ENCODE measurements at regions not wholly inside any gene's neighbourhood (a gene's known extent, or its start where the extent isn't known, plus 50 kb on each side); places are given as distances from the start of the nearest gene placed in this dataset.

- DNase-seq (ENCODE audit: low read depth, low spot score): no peak
- Mint-ChIP-seq H3K27me3 (ENCODE audit: low read depth) (no peaks in the 10 kb centered on the region), H3K4me3 (peak overlapping the region; percentile 52), H3K9me3 (no peaks in the 10 kb centered on the region), H3K36me3 (ENCODE audit: low read depth) (no peaks in the 10 kb centered on the region), H3K4me1 (peaks cover 12% of the 10 kb centered on the region), H3K27ac (ENCODE audit: unreplicated experiment) (peak overlapping the region; percentile 83)
- TF ChIP-seq, protein P1, sequence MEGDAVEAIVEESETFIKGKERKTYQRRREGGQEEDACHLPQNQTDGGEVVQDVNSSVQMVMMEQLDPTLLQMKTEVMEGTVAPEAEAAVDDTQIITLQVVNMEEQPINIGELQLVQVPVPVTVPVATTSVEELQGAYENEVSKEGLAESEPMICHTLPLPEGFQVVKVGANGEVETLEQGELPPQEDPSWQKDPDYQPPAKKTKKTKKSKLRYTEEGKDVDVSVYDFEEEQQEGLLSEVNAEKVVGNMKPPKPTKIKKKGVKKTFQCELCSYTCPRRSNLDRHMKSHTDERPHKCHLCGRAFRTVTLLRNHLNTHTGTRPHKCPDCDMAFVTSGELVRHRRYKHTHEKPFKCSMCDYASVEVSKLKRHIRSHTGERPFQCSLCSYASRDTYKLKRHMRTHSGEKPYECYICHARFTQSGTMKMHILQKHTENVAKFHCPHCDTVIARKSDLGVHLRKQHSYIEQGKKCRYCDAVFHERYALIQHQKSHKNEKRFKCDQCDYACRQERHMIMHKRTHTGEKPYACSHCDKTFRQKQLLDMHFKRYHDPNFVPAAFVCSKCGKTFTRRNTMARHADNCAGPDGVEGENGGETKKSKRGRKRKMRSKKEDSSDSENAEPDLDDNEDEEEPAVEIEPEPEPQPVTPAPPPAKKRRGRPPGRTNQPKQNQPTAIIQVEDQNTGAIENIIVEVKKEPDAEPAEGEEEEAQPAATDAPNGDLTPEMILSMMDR (conservative IDR thresholded peaks at IDR 0.05): no peak
Measured at GRCh38 chr12:111175396-111176094, 193.3 kb downstream of the PHETA1 start.

DNA sequence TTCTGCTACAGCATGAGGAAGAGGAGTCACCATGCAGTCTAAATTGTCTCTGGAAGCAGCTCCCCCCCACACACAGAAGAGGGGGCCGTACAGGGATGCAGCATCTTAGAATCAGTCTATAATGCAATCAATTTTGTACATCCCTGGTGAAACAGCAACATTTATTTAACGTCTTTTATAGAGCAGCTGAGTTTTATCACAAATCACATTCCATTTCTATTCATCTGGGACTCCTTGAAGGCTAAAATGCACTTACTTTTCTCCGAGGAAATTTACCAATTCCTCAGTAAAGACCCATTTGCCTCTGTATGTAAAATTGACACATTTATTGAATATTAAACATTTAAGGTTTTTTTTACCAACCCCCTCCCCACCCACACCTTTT, 193.9 kb downstream of the PHETA1 start:
- no peak overlapping the region for H3K4me3 Mint-ChIP-seq
- peaks cover 12% of the 10 kb centered on the region for H3K4me1 Mint-ChIP-seq
- H3K27ac Mint-ChIP-seq (ENCODE audit: unreplicated experiment): no peak overlapping the region
- TF ChIP-seq, protein P1 (conservative IDR thresholded peaks at IDR 0.05): no peak
- H3K36me3 Mint-ChIP-seq (ENCODE audit: low read depth): no peaks in the 10 kb centered on the region
- no peak for DNase-seq (ENCODE audit: low read depth, low spot score)
- no peaks in the 10 kb centered on the region for H3K9me3 Mint-ChIP-seq
- no peaks in the 10 kb centered on the region for H3K27me3 Mint-ChIP-seq (ENCODE audit: low read depth)

- peaks cover 3% of the 10 kb centered on the region for H3K27me3 Mint-ChIP-seq (ENCODE audit: low read depth)
- H3K36me3 Mint-ChIP-seq (ENCODE audit: low read depth): no peaks in the 10 kb centered on the region
- TF ChIP-seq, protein P1 (conservative IDR thresholded peaks at IDR 0.05): peak; percentile 24
- peaks cover 12% of the 10 kb centered on the region for H3K4me1 Mint-ChIP-seq
- H3K27ac Mint-ChIP-seq (ENCODE audit: unreplicated experiment): no peak overlapping the region
- H3K9me3 Mint-ChIP-seq: no peaks in the 10 kb centered on the region
- H3K4me3 Mint-ChIP-seq: no peak overlapping the region
- DNase-seq (ENCODE audit: low read depth, low spot score): no peak
Measured at GRCh38 chr12:111174251-111174960, 194.5 kb downstream of the PHETA1 start.

GRCh38 chr12:111173836-111174235, 195.1 kb downstream of the PHETA1 start:
- H3K27me3 Mint-ChIP-seq (ENCODE audit: low read depth): peaks cover 3% of the 10 kb centered on the region
- TF ChIP-seq, protein P1 (conservative IDR thresholded peaks at IDR 0.05): no peak
- H3K36me3 Mint-ChIP-seq (ENCODE audit: low read depth): no peaks in the 10 kb centered on the region
- peaks cover 12% of the 10 kb centered on the region for H3K4me1 Mint-ChIP-seq
- H3K4me3 Mint-ChIP-seq: no peak overlapping the region
- DNase-seq (ENCODE audit: low read depth, low spot score): no peak
- H3K9me3 Mint-ChIP-seq: no peaks in the 10 kb centered on the region
- no peak overlapping the region for H3K27ac Mint-ChIP-seq (ENCODE audit: unreplicated experiment)

DNA sequence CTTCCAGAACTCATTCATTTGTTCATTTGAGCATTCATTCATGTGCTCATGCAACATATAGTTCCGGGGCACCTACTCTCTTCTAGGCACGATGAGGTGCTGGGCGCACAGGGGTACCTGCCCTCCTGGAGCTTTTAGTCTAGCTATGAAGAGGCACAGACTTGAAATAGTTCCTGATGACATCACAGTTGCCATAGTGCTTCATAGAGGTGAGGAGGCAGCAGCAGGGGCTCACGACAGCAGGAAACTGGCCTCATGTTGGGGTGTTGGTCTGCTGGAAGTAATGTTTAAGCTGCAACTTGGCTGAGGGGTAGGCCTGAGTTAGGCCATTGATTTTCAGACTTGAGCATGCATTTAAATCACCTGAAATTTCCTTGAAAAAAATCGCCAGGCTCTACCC, 195.5 kb downstream of the PHETA1 start:
- TF ChIP-seq, protein P1 (conservative IDR thresholded peaks at IDR 0.05): no peak
- Mint-ChIP-seq H3K4me1 (peaks cover 12% of the 10 kb centered on the region), H3K36me3 (ENCODE audit: low read depth) (no peaks in the 10 kb centered on the region), H3K4me3 (no peak overlapping the region), H3K9me3 (no peaks in the 10 kb centered on the region), H3K27ac (ENCODE audit: unreplicated experiment) (no peak overlapping the region), H3K27me3 (ENCODE audit: low read depth) (peaks cover 3% of the 10 kb centered on the region)
- no peak for DNase-seq (ENCODE audit: low read depth, low spot score)

Measured in neural crest cell (in vitro differentiated cells).